Germinal center (tissue), 1 donor: ENCODE measurements at regions not wholly inside any gene's neighbourhood (a gene's known extent, or its start where the extent isn't known, plus 50 kb on each side); places are given as distances from the start of the nearest gene placed in this dataset.
"Not testable (repeated sequence)": the region's sequence is repeated elsewhere in the genome, so short reads cannot be mapped to it uniquely, and the experiment has no call there.

Source experiments
- DNase-seq: peaks from one replicate; pipeline ENCODE4 v3.0.0; 2012; ENCODE audit warnings: mixed read lengths, low spot score

DNA sequence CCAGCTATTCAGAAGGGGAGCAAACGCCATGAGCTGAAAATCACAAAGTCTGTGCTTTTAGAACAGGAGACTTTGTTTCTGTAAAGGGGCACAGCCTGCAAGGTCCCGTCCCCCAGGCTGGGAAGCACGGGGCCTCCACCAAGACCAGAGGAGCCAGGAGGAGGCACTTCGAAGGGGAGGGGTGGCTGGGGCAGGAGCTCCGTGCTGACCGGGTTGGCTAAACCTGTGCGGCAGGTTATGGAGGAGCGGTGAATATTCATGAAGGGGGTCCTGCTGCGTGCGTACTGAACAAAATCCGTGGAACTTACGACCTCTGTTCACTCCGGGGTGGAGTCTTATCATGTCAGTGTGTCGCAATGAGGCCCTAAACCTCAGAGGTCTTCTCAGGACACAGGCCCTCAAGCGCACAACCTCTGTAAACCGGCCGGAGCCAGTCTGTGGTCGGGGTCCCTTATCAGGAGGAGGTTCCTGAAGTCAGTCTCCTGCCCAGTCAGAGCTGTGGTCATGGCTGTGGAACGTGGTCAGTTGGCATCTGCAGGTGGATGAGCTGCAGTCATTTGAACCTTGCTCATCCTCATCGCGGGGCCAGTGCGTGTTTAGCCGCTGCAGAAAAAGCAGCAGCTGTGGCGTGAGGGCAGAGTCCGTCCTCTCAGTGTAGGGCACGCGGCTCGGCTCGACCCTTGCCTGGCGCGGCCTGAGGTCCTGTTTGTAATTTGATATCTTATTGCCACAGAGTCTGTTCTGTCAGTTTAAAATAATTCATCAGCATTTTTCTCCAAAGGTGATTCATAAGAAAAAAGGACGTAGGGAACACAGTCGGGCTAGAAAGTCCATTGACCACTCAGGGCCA is 5507.7 kb upstream of the TPTE start:
- not testable (repeated sequence) for DNase-seq

DNA sequence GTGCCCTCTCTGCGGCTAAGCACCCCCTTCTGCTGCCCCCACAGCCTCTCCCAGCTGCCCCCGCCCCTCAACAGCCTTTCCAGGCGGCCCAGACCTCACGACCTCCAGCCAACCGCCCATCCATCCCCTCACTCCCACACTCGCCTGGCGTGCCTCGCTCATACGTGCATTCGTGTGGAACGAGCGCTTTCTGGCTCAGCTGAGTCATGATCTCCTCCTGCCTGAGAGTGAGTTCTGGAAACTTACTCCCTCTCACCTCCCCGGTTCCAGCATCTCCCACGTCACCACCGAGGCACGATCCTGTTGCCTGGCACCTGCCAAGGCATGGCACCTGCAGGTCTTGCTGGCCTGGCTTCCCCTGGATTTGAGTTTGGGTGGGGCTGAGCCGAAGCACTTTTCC is 5506.2 kb upstream of the TPTE start:
- DNase-seq = not testable (repeated sequence)

DNA sequence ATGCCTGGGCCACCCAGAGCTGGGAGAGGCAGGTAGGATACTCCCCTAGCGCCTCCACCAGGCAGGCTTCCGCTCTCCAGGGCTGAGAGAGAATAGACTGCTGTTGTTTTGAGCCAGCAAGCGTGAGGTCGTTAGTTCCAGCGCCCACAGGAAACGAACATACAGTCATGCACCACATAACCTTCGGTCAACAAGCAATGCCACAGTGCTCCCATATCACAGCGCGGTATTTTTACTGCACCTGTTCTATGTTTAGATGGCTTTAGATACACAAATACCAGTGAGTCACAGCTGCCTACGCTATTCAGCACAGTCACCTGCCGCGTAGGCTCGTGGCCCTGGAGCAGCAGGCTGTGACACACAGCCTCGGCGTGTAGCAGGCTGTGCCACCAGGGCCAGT is 5502.3 kb upstream of the TPTE start:
- DNase-seq = not testable (repeated sequence)

DNA sequence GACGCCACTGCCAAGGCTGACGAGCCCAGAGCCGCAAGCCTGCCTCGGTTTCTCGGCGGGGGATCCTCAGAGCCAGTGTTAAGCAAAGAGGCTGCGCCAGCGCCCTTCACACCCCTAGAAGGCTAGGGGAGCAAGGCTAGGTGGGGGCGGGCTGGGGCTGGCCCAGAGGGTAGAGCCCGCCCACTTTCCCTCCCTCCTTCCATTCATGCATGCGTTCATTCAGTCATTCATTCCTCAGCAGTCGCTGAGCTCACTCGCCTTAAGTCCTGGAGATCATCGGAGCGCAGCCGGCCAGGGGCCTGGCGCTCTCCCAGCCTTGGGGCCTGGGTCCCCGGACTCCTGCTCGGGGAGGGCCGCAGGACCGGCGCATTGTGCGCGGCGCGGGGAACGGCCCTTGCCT is 5499.6 kb upstream of the TPTE start:
- DNase-seq = not testable (repeated sequence)

DNA sequence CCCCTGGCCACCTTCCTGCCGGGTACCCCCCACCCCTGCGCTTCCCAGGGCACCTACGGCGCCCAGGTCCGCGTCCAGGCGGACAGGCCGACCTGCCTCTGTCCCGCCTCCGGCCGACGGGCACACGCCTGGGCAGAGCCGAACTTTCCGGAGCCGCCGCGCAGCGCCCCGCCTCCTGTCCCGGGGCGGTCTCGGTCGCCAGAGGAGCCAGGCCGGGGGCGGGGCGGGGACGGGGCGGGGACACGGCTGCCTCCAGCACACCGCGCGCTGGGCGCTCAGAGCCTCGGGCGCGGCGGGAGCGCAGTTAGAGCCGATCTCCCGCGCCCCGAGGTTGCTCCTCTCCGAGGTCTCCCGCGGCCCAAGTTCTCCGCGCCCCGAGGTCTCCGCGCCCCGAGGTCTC is 5499.1 kb upstream of the TPTE start:
- DNase-seq = not testable (repeated sequence)

DNA sequence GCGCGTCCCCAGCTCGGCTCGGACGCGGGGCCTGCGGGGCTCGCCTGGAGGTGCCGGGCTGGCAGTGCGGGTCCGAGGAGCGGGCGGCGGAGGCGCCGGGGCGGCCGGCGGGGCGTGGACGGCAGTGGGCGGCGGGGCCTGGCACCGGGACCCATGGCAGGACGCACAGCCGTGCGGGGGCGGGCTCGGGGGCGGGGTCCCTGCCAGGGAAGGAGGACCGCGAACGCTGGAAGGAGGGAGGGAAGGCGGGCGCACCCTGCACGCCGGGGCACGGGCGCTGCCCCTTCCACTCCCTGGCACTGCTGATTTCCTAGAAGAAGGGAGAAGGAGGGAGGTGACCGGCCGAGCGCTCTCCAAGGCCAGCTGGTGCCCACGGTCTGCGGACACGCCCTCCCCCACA is 5498.6 kb upstream of the TPTE start:
- not testable (repeated sequence) for DNase-seq

DNA sequence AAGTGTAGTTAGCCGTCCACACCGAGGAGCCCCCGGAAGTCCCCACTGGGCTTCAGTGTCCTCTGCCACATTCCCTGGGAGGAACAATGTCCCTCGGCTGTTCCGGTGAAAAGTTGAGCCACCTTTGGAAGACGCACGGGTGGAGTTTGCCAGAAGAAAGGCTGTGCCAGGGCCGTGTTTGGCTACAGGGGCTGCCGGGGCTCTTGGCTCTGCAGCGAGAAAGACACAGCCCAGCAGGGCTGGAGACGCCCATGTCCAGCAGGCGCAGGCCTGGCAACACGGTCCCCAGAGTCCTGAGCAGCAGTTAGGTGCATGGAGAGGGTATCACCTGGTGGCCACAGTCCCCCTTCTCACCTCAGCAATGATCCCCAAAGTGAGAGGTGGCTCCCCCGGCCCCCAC is 5486.2 kb upstream of the TPTE start:
- DNase-seq = not testable (repeated sequence)

DNA sequence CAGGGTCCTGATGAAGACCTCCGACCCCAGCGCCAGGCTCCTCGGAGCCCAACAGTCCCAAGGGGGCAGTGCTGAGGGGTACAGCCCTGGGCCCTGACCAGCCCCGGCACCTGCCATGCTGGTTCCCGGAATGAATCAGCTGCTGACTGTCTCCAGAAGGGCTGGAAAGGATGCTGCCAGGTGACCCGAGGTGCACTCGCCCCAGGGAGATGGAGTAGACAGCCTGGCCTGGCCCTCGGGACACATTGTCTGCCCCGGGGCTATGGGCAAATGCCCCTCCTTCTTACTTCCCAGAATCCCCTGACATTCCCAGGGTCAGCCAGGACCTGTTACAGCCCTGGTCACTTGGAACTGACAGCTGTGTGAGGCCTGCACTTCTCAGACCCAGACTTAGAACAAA is 5485.8 kb upstream of the TPTE start:
- not testable (repeated sequence) for DNase-seq

DNA sequence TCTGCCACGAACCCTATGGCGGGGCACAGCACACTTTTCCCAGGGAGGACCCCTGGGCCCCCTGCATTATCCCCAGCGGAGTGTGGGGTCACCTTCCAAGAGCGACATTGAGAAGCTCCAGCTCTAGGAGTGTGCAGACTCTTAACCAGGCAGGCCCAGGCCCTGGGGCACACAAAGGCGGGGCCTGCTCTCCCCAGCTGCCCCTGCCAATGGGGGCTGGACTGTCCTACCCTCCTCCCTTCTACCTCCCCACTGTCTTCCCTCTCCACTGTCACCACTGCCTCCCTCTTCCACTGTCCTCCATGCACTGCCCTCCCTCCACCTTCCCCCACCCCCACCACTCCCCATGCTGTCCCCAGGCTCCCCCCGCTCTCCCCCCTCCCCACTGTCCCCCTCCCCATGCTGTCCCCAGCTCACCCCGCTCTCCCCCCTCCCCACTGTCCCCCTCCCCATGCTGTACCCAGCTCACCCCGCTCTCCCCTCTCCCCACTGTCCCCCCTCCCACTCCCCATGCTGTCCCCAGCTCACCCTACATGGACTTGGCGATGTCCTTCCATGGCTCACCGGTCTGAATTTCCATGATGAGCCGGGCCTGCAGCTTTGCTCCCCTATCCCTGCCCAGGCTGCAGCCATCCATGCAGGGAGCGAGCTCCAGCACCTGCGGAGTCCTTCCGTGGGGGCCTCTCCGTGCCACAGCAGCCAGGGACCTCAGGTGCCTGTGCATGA is 5483.6 kb upstream of the TPTE start:
- DNase-seq = not testable (repeated sequence)

DNA sequence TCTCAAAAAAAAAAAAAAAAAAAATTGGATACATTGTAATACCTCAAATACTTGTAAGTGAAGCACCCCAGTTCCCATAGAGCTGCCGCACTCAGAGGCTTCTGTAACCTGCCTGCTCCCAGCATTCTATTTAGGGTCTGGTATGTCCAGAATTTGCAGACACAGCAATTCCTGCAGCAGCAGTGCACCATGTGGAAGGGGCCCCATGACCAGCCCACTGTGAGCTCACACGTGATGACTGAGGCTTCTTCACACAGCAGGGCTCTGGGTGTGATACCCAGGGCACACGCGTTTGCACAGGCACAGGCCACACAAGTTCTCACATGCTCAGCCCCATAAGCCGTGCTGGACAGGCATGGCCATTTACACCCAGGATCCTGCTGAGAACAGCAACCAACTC is 5481.5 kb upstream of the TPTE start:
- DNase-seq = not testable (repeated sequence)

DNA sequence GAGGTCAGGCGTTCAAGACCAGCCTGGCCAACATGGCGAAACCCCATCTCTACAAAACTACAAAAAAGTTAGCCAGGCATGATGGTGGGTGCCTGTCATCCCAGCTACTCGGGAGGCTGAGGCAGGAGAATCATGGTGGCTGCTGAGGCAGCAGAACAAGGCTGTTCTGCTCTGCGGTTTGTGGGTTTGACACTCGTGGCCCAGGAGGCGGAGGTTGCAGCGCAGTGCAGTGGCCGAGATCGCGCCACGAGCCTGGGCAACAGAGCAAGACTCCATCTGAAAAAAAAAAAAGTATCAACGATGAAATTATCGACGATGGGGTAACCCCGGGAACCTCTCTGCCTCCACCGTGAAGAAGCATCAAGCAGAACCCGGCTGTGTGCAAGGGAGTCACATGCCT is 5478.8 kb upstream of the TPTE start:
- not testable (repeated sequence) for DNase-seq

DNA sequence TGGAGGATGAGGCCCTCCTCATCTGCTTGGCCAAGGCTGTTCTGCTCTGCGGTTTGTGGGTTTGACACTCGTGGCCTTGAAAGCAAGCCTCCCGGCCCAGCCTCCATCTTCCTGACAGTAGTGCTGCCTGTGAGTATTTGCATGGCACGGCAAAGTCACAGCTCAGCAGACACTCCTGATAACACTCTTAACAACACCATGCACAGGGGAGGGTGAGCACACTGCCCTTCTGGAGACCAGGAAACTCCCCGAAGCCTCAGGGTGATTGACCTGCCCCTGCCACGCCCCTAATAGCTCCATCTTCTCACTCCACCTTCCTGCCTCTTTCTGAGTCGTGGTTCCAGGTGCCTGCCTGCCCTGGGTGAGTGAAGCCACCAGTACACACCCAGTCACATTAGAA is 5476.6 kb upstream of the TPTE start:
- not testable (repeated sequence) for DNase-seq

DNA sequence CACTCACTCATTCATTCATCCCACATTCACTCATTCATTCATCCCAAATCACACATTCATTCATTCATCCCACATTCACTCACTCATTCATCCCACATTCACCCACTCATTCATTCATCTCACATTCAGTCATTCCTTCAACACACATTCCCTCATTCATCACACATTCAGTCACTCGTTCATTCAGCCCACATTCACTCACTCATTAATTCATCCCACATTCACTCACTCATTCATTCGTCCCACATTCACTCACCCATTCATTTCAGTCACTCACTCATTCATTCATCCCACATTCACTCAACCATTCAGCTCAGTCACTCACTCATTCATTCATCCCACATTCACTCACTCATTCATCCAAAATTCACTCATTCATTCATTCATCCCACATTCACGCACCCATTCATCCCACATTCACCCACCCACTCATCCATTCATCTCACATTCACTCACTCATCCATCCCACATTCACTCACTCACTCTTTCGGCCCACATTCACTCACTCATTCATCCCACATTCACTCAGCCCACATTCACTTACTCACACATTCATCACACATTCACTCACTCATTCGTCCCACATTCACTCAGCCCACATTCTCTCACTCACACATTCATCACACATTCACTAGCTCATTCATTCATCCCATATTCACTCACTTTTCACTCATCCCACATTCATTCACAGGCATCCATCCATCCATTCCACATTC is 5469.9 kb upstream of the TPTE start:
- DNase-seq = not testable (repeated sequence)

DNA sequence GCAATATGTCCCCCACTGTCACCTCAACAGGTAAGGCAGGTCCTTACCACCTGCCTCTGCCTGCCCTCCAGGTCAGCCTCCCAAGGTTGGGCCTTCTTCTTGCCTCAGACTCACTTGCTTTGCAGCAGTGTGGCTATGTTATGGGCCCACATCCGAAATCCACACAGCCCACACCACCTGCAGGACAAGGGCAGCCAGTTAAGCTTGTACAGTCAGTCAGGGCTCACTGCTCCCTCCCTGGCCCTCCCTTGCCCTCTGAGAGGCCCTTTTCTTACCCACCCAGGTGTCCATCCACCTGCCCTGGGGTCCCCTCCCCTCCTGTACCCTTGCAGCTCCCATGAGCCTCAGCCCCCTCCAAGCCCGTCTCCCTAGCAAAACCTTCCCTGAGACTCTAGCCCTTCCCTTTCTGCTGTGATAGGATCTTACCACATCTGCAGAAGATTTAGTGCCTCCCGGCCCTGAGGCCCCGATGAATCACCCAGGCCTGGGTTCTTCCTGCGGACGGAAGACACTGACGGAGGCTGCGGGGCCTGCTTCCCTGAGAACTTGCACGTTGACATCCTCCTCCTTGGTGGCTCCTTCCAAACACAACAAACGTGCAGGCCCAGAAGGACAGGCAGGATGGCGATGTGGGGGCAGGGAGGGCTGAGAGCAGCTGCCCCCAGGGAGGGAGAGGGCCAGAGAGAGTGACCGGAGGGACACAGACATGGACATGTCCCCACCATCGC is 5466.2 kb upstream of the TPTE start:
- not testable (repeated sequence) for DNase-seq

DNA sequence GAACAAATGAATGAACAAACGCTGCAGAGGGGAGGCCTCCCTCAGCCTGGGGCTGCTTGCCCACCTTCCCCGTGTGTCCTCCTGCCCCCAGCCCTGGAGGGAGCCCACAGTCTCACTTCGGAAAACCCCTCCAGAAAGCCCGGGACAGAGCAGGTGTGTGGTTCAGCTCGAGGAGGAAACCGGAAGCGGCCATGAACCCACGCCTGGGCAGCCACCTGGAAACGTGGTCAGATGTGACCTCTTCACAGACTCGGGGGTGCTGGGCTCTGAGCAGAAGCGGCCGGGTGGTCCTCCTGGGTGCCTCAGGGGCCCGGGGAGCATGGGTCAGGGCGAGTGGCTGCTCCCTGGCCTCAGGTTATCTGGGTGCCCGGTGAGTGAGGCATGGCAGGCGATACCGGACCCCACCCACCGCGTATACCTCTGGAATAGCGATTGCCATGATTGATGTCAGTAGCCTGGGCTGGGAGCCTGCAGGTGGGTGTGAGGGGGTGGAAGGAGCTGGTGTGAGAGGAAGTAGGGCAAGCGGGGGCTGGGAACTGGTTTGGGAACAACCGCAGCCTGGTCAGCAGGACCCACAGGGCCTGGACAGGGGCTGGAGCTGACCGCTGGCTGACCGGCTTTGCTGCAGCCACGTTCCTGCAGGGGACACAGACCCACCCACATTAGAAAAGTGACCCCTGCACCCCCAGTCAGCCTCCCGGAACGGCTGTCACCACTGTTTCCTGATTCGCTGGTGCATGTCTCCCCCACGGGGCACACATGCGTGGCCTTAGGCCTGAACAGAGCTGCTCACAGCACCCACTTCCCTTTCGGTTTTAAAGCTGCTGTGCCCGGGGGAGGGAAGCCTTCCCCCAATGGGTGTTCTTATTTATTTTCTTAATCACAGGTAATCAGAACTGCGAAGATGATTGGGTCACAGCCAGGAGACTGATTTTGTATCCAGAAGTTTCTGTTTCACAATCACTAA is 5465.1 kb upstream of the TPTE start:
- DNase-seq = not testable (repeated sequence)

DNA sequence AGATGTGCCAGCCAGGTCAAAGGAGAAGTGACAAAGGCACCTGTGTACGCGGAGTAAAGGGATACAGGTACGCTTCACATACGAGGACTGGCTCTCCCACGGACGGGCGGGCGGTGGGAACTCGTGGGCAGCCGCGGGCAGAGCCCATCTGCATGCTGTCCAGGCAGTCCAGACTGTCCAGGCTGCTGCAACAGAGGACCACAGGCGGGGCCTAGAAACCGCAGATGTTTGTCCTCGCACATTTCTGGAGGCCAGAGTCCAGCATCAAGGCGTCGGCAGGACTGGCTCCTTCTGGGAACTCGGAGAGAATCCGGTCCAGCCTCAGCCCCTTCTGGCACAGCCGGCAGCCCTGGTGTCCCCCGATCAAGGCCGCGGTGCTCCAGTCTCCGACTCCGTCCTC is 5464.3 kb upstream of the TPTE start:
- DNase-seq = not testable (repeated sequence)

DNA sequence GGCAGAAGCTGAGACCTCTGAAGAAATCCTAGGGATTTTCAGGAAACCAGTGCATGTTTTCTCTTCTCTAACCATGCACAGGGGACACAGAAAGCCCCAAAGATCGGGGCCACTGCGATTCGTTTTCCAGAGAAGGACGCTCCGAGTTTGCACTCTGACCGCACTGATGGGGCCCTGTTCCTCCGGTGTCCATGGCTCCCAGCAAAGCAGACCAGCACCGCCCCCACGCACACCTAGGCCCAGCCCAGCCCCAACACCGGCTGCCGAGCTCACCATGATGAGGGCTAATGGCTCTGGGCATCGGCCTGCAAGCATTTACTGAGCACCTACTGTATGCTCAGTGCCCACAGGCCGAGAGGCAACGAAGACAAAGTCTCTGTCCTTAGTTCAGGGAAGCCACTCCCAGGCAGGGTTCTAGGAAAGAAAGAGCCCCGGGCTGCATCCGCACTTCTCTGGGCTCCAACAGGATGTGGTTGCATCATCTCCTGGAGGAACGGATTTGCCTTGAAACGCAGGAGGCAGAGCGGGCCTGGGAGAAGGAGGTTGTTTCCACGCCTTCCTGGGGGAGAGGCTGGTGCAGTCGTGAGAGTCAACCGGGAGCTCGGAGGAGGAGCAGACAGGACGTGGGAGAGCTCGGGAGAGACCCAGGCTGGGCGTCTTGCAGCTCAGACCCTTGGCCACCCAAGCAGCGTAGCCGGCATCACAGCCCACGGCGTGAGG is 5460.9 kb upstream of the TPTE start:
- DNase-seq = not testable (repeated sequence)

DNA sequence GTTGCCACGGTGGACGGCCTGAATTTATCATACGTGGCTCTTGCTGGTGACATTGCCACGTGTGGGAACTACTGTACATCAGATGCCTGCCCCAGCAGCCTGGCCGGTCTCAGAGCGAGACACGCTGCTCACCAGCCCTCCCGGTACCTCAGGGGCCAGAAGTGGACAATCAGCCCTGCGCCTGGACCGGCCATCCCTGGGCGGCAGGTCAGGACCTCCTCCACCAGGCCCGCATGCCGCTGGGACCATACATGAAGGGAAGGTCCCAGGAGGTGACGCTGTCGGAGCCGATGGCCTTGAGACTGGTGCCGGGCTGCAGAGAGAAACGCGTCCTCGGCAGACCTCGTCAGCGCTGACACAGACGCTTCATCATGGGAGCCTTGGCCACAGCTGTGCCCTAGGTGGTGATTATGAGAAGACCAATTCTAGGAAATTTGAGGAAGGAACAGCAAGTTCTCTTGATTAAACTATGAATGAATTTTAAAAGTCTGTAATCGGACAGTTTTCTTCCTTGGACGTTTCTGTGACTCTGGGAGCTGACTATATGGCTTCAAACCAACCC is 5456.7 kb upstream of the TPTE start:
- not testable (repeated sequence) for DNase-seq
